ENCODE measurements at regions not wholly inside any gene's neighbourhood (a gene's known extent, or its start where the extent isn't known, plus 50 kb on each side); places are given as distances from the start of the nearest gene placed in this dataset.
"Not testable (repeated sequence)": the region's sequence is repeated elsewhere in the genome, so short reads cannot be mapped to it uniquely, and the experiment has no call there.

GRCh38 chr12:42728287-42728686 lies 138.7 kb upstream of the PRICKLE1 start:
- no peak for DNase-seq (ENCODE audit: low read depth, low spot score)

GRCh38 chr12:42725809-42726208 lies 136.3 kb upstream of the PRICKLE1 start:
- DNase-seq (ENCODE audit: low read depth, low spot score), result peak; percentile 40

GRCh38 chr12:42716491-42716891 lies 126.9 kb upstream of the PRICKLE1 start:
- DNase-seq (ENCODE audit: low read depth, low spot score), result no peak

GRCh38 chr12:42713566-42713965 lies 124.0 kb upstream of the PRICKLE1 start:
- not testable (repeated sequence) for DNase-seq (ENCODE audit: low read depth, low spot score)

- DNase-seq (ENCODE audit: low read depth, low spot score), result not testable (repeated sequence)
Observed at GRCh38 chr12:42708374-42708773, 118.8 kb upstream of the PRICKLE1 start.

GRCh38 chr12:42707312-42708226 lies 118.0 kb upstream of the PRICKLE1 start:
- no peak for DNase-seq (ENCODE audit: low read depth, low spot score)

GRCh38 chr12:42706321-42706720 lies 116.8 kb upstream of the PRICKLE1 start:
- DNase-seq (ENCODE audit: low read depth, low spot score), result no peak

- peak; percentile 76 for DNase-seq (ENCODE audit: low read depth, low spot score)
Observed at GRCh38 chr12:42705863-42706262, 116.3 kb upstream of the PRICKLE1 start.

- no peak for DNase-seq (ENCODE audit: low read depth, low spot score)
Observed at GRCh38 chr12:42704810-42705401, 115.4 kb upstream of the PRICKLE1 start.

- DNase-seq (ENCODE audit: low read depth, low spot score), result no peak
Observed at GRCh38 chr12:42704340-42704739, 114.8 kb upstream of the PRICKLE1 start.

GRCh38 chr12:42701084-42701483 lies 111.5 kb upstream of the PRICKLE1 start:
- no peak for DNase-seq (ENCODE audit: low read depth, low spot score)

GRCh38 chr12:42698213-42698612 lies 108.7 kb upstream of the PRICKLE1 start:
- DNase-seq (ENCODE audit: low read depth, low spot score), result no peak

GRCh38 chr12:42696406-42697149 lies 107.0 kb upstream of the PRICKLE1 start:
- no peak for DNase-seq (ENCODE audit: low read depth, low spot score)

- no peak for DNase-seq (ENCODE audit: low read depth, low spot score)
Observed at GRCh38 chr12:42695490-42695995, 106.0 kb upstream of the PRICKLE1 start.

- no peak for DNase-seq (ENCODE audit: low read depth, low spot score)
Observed at GRCh38 chr12:42692749-42693148, 103.2 kb upstream of the PRICKLE1 start.

GRCh38 chr12:42691991-42692557 lies 102.5 kb upstream of the PRICKLE1 start:
- no peak for DNase-seq (ENCODE audit: low read depth, low spot score)

GRCh38 chr12:42690264-42690663 lies 100.7 kb upstream of the PRICKLE1 start:
- no peak for DNase-seq (ENCODE audit: low read depth, low spot score)

GRCh38 chr12:42689699-42690098 lies 100.2 kb upstream of the PRICKLE1 start:
- no peak for DNase-seq (ENCODE audit: low read depth, low spot score)

- no peak for DNase-seq (ENCODE audit: low read depth, low spot score)
Observed at GRCh38 chr12:42686514-42687172, 97.1 kb upstream of the PRICKLE1 start.

GRCh38 chr12:42684802-42685071 lies 95.2 kb upstream of the PRICKLE1 start:
- no peak for DNase-seq (ENCODE audit: low read depth, low spot score)

All from brain pericyte (primary cell).